22Rv1 (cell line): ENCODE measurements at regions not wholly inside any gene's neighbourhood (a gene's known extent, or its start where the extent isn't known, plus 50 kb on each side); places are given as distances from the start of the nearest gene placed in this dataset.

Source experiments
- H3K27ac ChIP-seq: fragments of 450-650 bp; 2 replicates; pipeline ENCODE4 v1.5.1; 2017
- ZFX ChIP-seq: fragments of 450-650 bp; IDR thresholded peaks from 2 replicates; pipeline ENCODE4 v1.6.1; 2017; ENCODE audit warnings: antibody characterized with exemption, borderline replicate concordance
- TF ChIP-seq, protein P1 (sequence below): fragments of 450-650 bp; IDR thresholded peaks from 2 replicates; pipeline ENCODE4 v1.5.1; 2017; ENCODE audit warnings: mild to moderate bottlenecking

DNA sequence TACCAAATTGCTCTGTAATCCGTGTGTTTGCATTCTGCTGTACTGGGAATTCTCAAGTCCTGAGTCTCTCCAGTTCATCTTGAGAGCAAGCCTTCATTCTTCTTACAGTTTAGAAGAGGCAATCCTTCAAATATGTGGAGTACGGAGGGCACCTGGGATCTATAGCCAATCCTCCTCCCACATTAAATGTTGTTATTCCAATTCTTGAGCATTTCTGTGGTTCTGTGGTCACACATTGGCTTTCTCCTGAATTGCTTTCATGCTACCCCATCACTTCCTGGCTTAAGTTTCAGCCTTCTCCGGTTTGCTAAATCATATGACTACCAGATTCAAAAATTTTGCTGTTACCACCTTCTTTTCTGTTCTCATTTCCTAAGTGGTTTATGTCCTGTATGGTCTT is 611.1 kb downstream of the PCDH19 start:
- H3K27ac ChIP-seq: no peak overlapping the region
- TF ChIP-seq, protein P1, sequence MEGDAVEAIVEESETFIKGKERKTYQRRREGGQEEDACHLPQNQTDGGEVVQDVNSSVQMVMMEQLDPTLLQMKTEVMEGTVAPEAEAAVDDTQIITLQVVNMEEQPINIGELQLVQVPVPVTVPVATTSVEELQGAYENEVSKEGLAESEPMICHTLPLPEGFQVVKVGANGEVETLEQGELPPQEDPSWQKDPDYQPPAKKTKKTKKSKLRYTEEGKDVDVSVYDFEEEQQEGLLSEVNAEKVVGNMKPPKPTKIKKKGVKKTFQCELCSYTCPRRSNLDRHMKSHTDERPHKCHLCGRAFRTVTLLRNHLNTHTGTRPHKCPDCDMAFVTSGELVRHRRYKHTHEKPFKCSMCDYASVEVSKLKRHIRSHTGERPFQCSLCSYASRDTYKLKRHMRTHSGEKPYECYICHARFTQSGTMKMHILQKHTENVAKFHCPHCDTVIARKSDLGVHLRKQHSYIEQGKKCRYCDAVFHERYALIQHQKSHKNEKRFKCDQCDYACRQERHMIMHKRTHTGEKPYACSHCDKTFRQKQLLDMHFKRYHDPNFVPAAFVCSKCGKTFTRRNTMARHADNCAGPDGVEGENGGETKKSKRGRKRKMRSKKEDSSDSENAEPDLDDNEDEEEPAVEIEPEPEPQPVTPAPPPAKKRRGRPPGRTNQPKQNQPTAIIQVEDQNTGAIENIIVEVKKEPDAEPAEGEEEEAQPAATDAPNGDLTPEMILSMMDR: no peak
- TF ChIP-seq ZFX: no peak

DNA sequence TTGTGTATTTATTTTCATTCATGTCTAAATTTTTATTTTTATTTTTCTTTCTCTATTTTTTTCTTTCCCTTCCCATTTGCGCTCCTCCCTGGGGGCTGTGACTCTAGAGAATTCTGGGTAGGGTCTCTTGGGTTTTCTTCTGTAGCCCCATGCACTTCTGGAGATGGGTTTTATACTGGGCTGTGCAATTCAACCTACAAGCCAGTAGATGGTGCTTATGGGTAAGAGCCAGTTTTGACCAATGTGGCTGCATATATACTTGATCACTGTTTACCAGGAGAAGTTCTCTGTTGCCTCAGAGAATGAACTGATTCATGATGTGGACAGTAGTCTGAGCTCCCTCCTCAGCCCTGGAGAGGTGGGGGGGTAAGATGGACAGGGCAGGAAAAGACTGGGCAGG is 614.6 kb downstream of the PCDH19 start:
- TF ChIP-seq, protein P1: no peak; the same call in 1 of the 2 replicates
- TF ChIP-seq ZFX: no peak
- H3K27ac ChIP-seq: no peak overlapping the region

- no peak for TF ChIP-seq ZFX
- TF ChIP-seq, protein P1: no peak
- H3K27ac ChIP-seq: no peak overlapping the region
Observed at GRCh38 chrX:99782516-99783040, 627.5 kb downstream of the PCDH19 start.

GRCh38 chrX:99777912-99778311 is 632.2 kb downstream of the PCDH19 start:
- H3K27ac ChIP-seq: no peak overlapping the region

GRCh38 chrX:99761731-99762130 is 648.3 kb downstream of the PCDH19 start:
- TF ChIP-seq, protein P1: no peak
- no peak for TF ChIP-seq ZFX
- no peak overlapping the region for H3K27ac ChIP-seq

More at GRCh38 chrX:99777912-99778311, 632.2 kb downstream of the PCDH19 start:
- TF ChIP-seq, protein P1: no peak
- no peak for TF ChIP-seq ZFX

DNA sequence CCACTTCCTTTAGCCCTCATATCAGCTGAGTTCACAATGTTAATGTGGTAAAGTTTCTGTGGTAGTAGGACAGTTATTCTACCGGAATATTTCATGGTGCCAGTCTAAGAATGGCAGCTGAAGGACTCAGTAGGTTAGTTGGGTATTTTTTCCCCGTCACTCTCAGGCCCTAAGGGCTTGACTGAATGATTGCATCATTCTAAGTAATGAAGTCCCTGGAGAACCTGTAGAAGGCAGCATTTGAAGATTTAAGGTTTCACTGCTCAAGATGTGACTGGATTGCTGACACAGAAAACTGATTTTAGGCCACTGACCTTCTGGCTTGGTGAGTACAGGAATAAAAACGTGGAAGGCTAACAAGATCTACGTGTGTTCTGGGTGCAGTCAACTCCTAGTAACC is 657.3 kb downstream of the PCDH19 start:
- H3K27ac ChIP-seq: no peak overlapping the region
- no peak for TF ChIP-seq ZFX
- TF ChIP-seq, protein P1: no peak

DNA sequence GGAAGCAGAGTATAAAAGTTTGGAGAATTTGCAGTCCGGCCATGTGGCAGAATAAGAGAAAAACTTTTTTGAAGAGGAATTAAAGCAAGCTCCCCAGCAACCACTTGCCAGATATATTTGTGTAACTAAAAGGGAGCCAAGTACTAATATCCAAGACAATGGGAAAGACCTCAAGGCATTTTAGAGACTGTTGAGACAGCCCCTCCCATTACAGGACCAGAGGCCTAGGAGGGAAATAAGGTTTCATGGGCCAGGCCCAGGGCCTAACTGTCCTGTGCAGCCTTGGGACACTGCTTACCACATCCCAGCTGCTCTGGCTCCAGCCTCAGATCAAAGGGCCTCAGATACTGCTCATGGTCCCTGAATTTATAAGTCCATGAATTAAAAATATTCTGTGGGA is 659.4 kb downstream of the PCDH19 start:
- TF ChIP-seq ZFX: no peak
- TF ChIP-seq, protein P1: no peak
- no peak overlapping the region for H3K27ac ChIP-seq
